Ishikawa (cell line): ENCODE measurements at regions not wholly inside any gene's neighbourhood (a gene's known extent, or its start where the extent isn't known, plus 50 kb on each side); places are given as distances from the start of the nearest gene placed in this dataset.

Experiments
- CEBPB ChIP-seq: IDR thresholded peaks from 2 replicates; pipeline ENCODE4 v1.6.1; 2012
- CREB1 ChIP-seq: IDR thresholded peaks from 2 replicates; pipeline ENCODE4 v1.6.1; 2012; ENCODE audit warnings: low read depth
- EGR1 ChIP-seq: IDR thresholded peaks from 2 replicates; pipeline ENCODE4 v1.6.1; 2012
- EP300 ChIP-seq: IDR thresholded peaks from 2 replicates; pipeline ENCODE4 v1.6.1; 2012; ENCODE audit warnings: borderline replicate concordance
- FOXM1 ChIP-seq: IDR thresholded peaks from 2 replicates; pipeline ENCODE4 v1.6.1; 2012; ENCODE audit warnings: low read depth, borderline replicate concordance
- MAX ChIP-seq: IDR thresholded peaks from 2 replicates; pipeline ENCODE4 v1.6.1; 2012
- NFIC ChIP-seq: IDR thresholded peaks from 2 replicates; pipeline ENCODE4 v1.6.1; 2012
- RAD21 ChIP-seq: IDR thresholded peaks from 2 replicates; pipeline ENCODE4 v1.6.1; 2012; ENCODE audit warnings: low read depth
- REST ChIP-seq: IDR thresholded peaks from 2 replicates; pipeline ENCODE4 v1.6.1; 2012; ENCODE audit warnings: low read depth, mild to moderate bottlenecking
- TAF1 ChIP-seq: IDR thresholded peaks from 2 replicates; pipeline ENCODE4 v1.6.1; 2012; ENCODE audit warnings: low read depth, mild to moderate bottlenecking
- TCF12 ChIP-seq: IDR thresholded peaks from 2 replicates; pipeline ENCODE4 v1.6.1; 2012; ENCODE audit warnings: low read depth
- TEAD4 ChIP-seq: IDR thresholded peaks from 2 replicates; pipeline ENCODE4 v1.6.1; 2012
- USF1 ChIP-seq: IDR thresholded peaks from 2 replicates; pipeline ENCODE4 v1.6.1; 2012
- YY1 ChIP-seq: IDR thresholded peaks from 2 replicates; pipeline ENCODE4 v1.6.1; 2012; ENCODE audit warnings: low read depth
- ZBTB7A ChIP-seq: IDR thresholded peaks from 2 replicates; pipeline ENCODE4 v1.6.1; 2012; ENCODE audit warnings: low read depth

GRCh38 chr20:39108746-39109145, 146.6 kb downstream of the DHX35 start:
- TF ChIP-seq USF1: no peak
- TF ChIP-seq TEAD4: no peak
- TF ChIP-seq YY1: no peak
- TF ChIP-seq CEBPB: no peak
- no peak for TF ChIP-seq EGR1
- TF ChIP-seq RAD21: no peak
- TF ChIP-seq EP300: no peak
- no peak for TF ChIP-seq TAF1
- TF ChIP-seq TCF12: no peak
- TF ChIP-seq MAX: no peak
- no peak for TF ChIP-seq FOXM1
- no peak for TF ChIP-seq NFIC

- TF ChIP-seq EP300 (no peak), EGR1 (no peak), REST (no peak), FOXM1 (no peak), MAX (no peak), TEAD4 (no peak), ZBTB7A (no peak), NFIC (no peak), TCF12 (no peak), TAF1 (no peak), USF1 (no peak), CEBPB (no peak)
Observed at GRCh38 chr20:39107741-39108140, 145.6 kb downstream of the DHX35 start.

GRCh38 chr20:39106791-39107190, 144.6 kb downstream of the DHX35 start:
- TF ChIP-seq CEBPB (no peak), MAX (no peak), EGR1 (no peak), YY1 (no peak), TCF12 (no peak), TEAD4 (no peak), FOXM1 (no peak), USF1 (no peak), ZBTB7A (no peak), TAF1 (no peak), RAD21 (no peak), CREB1 (no peak), REST (no peak), NFIC (no peak), EP300 (no peak)

- TF ChIP-seq YY1 (no peak), NFIC (no peak), MAX (no peak), TEAD4 (no peak), EGR1 (no peak), TAF1 (no peak), FOXM1 (no peak), RAD21 (no peak), CEBPB (no peak), CREB1 (no peak), REST (no peak), EP300 (no peak), ZBTB7A (no peak), USF1 (no peak)
Observed at GRCh38 chr20:39105551-39105950, 143.4 kb downstream of the DHX35 start.
